GM19043 (cell line): ENCODE measurements at regions not wholly inside any gene's neighbourhood (a gene's known extent, or its start where the extent isn't known, plus 50 kb on each side); places are given as distances from the start of the nearest gene placed in this dataset.
"Not testable (repeated sequence)": the region's sequence is repeated elsewhere in the genome, so short reads cannot be mapped to it uniquely, and the experiment has no call there.

Experiments
- ATAC-seq: cut with Tn5 transposase; IDR thresholded peaks from one replicate; pipeline ENCODE4 v1.9.1; 2021; ENCODE audit warnings: low read depth; ENCODE audit not compliant: unreplicated experiment

GRCh38 chr15:100733101-100733842 lies 130.9 kb downstream of the ASB7 start:
- no peak for ATAC-seq

GRCh38 chr15:100733843-100734185 lies 131.4 kb downstream of the ASB7 start:
- ATAC-seq = not testable (repeated sequence)

- no peak for ATAC-seq
Observed at GRCh38 chr15:100734586-100734985, 132.2 kb downstream of the ASB7 start.

DNA sequence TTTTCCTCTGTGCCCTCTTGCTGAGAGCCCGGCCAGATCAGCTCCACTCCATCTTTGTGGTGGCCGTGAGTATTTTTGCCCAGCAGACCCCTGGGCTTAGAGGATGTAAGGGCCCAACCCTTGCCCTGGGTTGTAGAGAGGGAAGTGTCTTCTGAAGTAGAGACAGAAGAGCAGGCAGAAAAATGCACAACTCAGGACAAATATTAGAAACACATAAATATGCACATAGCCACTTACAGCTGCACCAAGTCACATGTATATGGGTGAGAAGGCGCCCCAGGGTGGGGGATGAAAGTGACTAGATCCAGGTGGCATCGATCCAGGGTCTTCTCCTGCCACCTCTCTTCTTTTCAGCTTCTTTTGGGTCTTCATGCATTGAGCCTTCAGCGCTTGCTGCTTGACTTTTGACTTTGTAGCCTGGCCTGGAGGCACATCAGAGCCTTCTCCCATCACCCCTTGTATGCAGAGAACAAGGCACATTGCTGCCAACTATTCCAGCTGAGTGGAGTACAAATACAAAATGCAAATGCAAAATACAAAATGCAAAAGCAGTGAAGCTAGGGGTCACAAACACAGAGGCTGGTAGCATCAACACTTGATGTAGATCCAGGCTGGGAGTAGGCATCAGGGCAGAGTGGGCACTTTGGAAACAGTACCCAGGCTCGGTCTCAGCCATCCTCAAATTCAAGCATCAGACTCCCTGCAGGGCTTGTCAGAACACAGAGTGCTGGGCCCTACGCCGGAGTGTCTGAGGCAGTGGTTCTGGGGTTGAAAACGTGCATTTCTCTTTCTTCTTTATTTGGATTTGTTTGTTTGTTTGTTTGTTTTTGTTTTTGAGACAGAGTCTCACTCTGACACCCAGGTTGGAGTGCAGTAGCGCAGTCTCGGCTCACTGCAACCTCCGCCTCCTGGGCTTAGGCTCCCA lies 133.0 kb downstream of the ASB7 start:
- ATAC-seq = no peak

GRCh38 chr15:100737214-100737613 lies 134.8 kb downstream of the ASB7 start:
- ATAC-seq = no peak

- ATAC-seq = no peak
Observed at GRCh38 chr15:100738614-100739013, 136.2 kb downstream of the ASB7 start.

- ATAC-seq = no peak
Observed at GRCh38 chr15:100740138-100740537, 137.7 kb downstream of the ASB7 start.

DNA sequence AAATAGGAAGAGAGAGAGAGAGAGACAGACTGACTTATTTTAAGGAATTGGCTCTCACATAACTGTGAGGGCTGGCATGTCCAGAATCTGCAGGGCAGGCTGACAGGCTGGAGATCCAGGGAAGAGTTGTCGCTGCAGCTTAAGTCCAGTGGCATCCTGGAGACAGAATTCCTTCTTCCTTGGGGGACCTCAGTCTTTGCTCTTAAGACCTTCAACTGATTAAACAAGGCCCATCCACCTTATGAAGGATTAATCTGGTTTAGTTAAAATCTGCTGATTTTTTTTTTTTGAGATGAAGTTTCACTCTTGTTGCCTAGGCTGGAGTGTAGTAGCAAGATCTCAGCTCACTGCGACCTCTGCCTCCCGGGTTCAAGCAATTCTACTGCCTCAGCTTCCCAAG lies 128.0 kb upstream of the ALDH1A3 start:
- ATAC-seq = no peak

GRCh38 chr15:100753503-100753902 lies 126.1 kb upstream of the ALDH1A3 start:
- no peak for ATAC-seq

GRCh38 chr15:100757661-100758060 lies 122.0 kb upstream of the ALDH1A3 start:
- ATAC-seq = no peak

DNA sequence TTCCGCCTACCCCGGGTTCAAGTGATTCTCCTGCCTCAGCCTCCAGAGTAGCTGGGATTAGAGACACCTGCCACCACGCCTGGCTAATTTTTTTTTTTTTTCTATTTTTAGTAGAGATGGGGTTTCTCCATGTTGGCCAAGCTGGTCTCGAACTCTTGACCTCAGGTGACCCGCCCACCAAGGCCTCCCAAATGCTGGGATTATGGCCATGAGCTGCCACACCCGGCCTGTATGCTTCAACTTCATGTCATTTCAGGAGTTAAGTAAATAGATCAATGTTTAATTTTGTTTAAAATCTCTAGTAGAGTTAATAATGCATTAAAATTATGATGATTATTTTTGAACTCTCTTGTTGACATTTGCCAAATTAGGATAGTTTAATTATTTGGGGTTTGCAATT lies 121.1 kb upstream of the ALDH1A3 start:
- ATAC-seq = no peak

- no peak for ATAC-seq
Observed at GRCh38 chr15:100759106-100759505, 120.5 kb upstream of the ALDH1A3 start.

DNA sequence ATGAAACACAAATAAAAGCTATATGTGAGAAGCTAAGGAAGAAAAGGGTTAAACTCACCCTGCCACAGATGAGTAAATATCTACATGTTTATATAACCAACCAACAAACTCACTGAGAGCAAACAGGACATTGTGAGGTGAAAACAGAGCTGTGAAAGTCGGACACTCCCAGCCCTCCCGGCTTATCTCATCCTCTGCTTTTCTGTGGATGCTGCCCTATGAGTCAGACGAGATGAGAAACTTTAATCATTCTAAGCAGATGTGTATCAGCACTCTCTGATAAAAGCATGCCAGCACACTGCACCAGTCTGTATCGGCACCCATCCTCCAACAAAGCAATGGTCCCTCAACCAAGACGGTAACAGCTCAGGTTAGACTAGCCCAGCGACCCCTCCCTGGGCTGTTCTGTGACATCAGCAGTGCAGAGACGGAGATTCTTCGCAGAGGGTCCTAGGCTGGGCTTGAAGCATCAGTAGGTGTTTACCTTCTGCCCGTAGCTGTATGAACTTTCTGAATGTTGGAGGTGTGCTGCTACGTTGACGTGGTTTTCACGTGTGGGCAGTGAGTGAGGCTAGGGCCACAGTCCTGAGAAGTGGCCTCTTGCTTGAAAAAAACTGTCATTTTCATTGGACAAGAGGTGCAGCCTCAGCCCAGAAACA lies 119.8 kb upstream of the ALDH1A3 start:
- no peak for ATAC-seq

DNA sequence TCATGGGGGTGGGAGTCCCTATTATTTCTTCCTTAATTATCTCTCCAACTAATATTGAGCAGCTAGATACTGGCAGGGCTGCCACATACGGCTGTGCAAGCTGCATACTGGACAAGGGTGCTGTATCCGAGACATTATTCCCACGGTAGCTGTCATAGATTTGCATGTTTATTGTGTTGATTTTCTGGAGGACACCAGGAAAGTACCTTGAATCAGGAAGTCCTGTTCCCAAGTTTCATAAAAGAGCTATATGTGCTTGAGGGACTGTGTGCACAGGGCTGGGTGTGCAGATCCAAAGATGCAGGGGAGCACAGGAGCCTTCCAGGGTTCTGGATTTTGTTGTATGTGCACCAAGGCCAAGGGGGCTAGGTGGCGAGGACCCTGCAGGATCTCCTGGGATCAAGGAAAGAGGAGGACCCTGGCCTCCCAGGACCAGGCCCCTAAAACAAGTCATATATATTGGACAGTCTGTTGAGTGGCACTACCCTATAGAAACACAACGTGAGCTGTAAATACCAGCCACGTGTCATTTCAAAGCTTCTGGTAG lies 119.2 kb upstream of the ALDH1A3 start:
- no peak for ATAC-seq

DNA sequence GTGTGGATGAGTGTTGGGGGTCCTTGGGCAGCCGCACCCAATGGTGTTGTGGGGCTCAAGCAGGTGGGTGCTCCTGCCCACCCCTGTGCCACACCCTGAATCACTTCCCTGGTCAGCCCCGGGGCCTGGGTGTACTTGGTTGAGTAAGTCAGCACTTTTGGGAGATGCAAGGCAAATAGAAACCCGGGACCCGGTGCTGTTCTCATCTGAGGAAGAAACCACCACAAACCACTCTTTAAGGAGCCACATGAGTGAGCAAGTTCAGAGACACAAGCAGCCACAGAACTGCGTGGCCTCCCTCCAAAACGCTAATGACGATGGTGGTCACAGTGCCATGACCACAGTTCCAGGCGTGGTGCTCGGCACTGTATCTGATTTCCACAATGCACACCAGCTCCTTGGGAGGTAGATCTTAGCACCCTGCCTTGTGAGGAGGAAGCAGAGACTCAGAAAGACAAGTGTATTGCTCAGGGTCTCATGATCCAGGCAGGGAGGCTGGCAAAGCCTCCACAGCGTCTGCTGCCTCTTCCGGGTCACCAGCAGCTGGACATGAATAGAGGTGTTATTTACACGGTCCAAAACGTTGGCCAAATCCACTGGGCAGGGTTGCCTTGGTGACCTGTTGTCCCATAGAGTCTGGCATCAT lies 118.2 kb upstream of the ALDH1A3 start:
- no peak for ATAC-seq

- ATAC-seq = no peak
Observed at GRCh38 chr15:100762289-100762688, 117.3 kb upstream of the ALDH1A3 start.

DNA sequence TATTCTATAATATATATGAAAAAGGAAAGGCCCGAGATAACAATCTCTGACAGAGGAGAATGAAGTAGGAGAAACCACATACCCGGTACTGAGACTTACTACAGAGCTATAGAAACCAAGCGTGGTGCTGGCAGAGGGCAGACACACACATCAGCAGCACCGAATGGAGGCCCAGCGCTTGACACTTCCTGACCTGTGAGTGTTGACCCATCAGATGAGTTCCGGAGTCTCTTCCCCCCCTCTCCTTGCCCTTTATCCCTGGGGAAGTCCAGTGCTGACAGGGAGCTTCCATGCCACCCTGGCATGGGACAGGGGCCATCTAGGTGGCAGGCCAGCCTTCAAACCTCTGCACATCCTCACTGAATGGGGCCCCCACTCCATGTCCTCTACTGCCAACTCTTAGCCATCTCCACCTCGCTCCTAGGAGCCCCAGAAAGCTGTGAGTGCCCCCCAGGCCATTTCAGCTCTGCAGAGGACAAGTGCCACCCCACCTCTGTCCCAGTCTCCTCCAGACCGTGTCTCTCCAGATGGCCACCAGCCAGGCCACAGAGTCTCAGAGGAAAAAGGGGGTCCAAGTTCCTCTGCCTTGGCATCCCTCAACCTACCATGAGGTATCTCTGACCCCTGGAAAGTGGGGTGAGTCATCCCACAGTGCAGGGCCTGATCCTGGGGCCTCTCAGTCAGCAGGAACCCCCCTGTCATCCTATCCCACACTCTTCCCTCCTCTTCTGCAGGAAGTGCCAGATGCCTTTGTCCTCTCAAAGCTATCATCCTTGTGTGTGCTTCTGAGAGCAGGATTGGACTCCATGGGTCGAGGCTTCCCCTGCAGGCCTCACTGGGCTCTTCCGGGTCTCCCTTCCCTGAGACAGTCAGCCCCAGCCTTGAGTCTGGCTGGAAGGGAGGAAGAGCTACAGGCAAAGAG lies 116.5 kb upstream of the ALDH1A3 start:
- no peak for ATAC-seq

DNA sequence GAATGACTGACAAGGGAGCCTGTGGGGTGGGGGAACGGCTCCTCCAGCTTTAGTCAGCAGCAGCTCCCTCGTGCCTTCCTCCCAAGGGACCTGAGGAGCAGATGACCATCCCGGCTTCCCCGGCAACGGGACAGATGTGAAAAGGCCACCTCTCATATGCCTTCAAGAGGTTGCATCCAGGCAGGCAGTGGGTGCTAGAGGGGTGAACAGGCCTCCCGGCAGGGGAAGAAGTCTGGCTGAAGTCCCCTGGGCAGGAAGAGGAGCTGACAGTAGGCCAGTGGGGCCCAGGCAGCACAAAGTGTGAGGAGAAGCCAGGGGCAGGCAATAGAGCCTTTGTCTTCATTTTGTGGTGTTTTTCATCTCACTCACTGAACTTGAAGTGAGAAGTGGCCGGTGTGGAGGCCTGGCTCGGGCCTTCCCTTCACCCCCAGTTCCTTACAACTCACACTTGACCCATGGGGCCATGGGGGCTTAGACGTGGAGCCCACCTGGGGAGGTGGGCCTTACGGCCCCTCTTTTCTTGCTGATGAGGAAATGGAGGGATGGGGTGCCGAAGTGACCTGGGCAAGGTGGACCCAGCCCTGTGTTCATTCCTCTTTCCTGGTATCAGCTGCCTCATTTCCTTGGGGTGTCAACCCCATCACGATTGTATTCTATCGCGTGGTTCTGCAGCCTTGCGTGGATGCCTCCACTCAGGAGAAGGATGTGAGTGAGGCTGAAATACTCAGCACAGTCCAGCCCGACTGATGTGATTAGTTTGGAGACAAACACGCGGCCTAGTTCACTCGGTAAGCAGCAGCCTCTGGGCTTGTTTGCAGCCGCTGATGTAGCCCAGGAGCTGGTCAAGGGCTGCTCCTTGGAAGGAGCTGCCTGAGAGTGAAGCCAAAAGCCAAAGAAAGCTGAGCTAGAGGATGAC lies 115.5 kb upstream of the ALDH1A3 start:
- no peak for ATAC-seq
